SU-DHL-6 (cell line): ENCODE measurements at regions not wholly inside any gene's neighbourhood (a gene's known extent, or its start where the extent isn't known, plus 50 kb on each side); places are given as distances from the start of the nearest gene placed in this dataset.

Experiments
- H2AFZ ChIP-seq: fragments of 200-600 bp; sonication (generic); 2 replicates; pipeline ENCODE4 v1.6.1; 2014; ENCODE audit warnings: low read depth, mild to moderate bottlenecking, moderate library complexity, mixed read lengths, antibody characterized with exemption, low read length; ENCODE audit not compliant: severe bottlenecking
- H3F3A ChIP-seq: fragments of 200-600 bp; shearing (Covaris generic); 2 replicates; pipeline ENCODE4 v1.6.0; 2016; ENCODE audit warnings: antibody characterized with exemption, mild to moderate bottlenecking; ENCODE audit not compliant: insufficient read depth
- H3K27ac ChIP-seq: fragments of 200-600 bp; sonication (generic); 2 replicates; pipeline ENCODE4 v1.5.1; 2016; ENCODE audit warnings: low read depth, mild to moderate bottlenecking, low read length, moderate library complexity, mixed read lengths
- H3K27me3 ChIP-seq: fragments of 200-600 bp; sonication (generic), shearing (Covaris generic); 2 replicates; pipeline ENCODE4 v1.6.0; 2014; ENCODE audit warnings: mild to moderate bottlenecking, low read length
- H3K36me3 ChIP-seq: fragments of 200-600 bp; sonication (generic); 2 replicates; pipeline ENCODE4 v1.6.1; 2014; ENCODE audit warnings: mild to moderate bottlenecking, low read length, mixed read lengths
- H3K4me2 ChIP-seq: fragments of 300-600, 200-600 bp; shearing (Covaris generic), sonication (generic); 2 replicates; pipeline ENCODE4 v1.6.0; 2014; ENCODE audit warnings: low read length, low read depth, mild to moderate bottlenecking; ENCODE audit not compliant: poor library complexity, severe bottlenecking
- H3K4me3 ChIP-seq: fragments of 200-600 bp; sonication (generic); 2 replicates; pipeline ENCODE4 v1.5.1; 2014; ENCODE audit warnings: antibody characterized with exemption, low read length, mild to moderate bottlenecking, mixed read lengths; ENCODE audit not compliant: insufficient read depth, poor library complexity, severe bottlenecking
- H3K79me2 ChIP-seq: fragments of 200-600 bp; sonication (generic); 2 replicates; pipeline ENCODE4 v1.6.1; 2014; ENCODE audit warnings: mild to moderate bottlenecking, low read length, moderate library complexity; ENCODE audit not compliant: insufficient read depth
- H3K9ac ChIP-seq: fragments of 200-600 bp; sonication (generic); 2 replicates; pipeline ENCODE4 v1.7.0; 2014; ENCODE audit warnings: mild to moderate bottlenecking, low read length
- H3K9me2 ChIP-seq: fragments of 200-600 bp; sonication (generic); replicated peaks from 2 replicates; pipeline ENCODE4 v1.6.1; 2014; ENCODE audit warnings: low read length; ENCODE audit not compliant: insufficient read depth
- H3K9me3 ChIP-seq: fragments of 200-600 bp; sonication (generic); 2 replicates; pipeline ENCODE4 v1.6.1; 2014; ENCODE audit warnings: low read length, mixed read lengths; ENCODE audit not compliant: insufficient read depth
- H4K20me1 ChIP-seq: fragments of 200-600 bp; sonication (generic); 2 replicates; pipeline ENCODE4 v1.6.1; 2014; ENCODE audit warnings: low read depth, mild to moderate bottlenecking, antibody characterized with exemption, low read length, moderate library complexity, mixed read lengths
- EZH2phosphoT487 ChIP-seq: fragments of 200-600 bp; sonication (generic), shearing (Covaris generic); conservative IDR thresholded peaks from 2 replicates; pipeline ENCODE4 v1.6.1; 2018; ENCODE audit warnings: mild to moderate bottlenecking, antibody characterized with exemption, low read length, moderate library complexity, mixed read lengths
- TF ChIP-seq, protein P1 (sequence below): fragments of 200-600 bp; sonication (generic); IDR thresholded peaks from one replicate; pipeline ENCODE4 v1.5.1; 2017; ENCODE audit warnings: antibody characterized with exemption, mild to moderate bottlenecking, low read length, moderate library complexity; ENCODE audit not compliant: insufficient read depth, poor library complexity, severe bottlenecking

DNA sequence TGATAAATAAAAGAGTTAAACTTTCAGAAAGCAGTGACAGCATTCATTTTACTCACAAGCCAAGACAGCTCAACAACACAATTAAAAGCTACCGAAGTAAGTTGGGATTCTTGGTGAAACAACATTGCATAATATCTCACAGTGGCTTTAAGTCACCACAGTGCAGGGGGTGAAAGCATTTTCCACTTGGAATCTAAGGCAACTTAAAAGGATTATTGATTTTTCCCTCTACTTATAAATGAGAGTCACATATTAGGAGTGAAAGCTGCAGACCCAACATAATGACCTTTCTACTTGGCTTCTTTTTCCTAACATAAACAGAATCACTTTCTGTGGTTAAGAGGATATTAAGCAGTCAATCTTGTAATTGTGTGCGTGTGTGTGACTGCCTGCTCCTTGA lies 536.6 kb upstream of the CXADR start:
- Histone ChIP-seq H3K27me3 (no peaks in the 10 kb centered on the region), H3K4me3 (no peak overlapping the region), H4K20me1 (no peaks in the 10 kb centered on the region), H3K36me3 (no peaks in the 10 kb centered on the region), H2AFZ (no peak overlapping the region), H3K9me3 (no peaks in the 10 kb centered on the region), H3K4me2 (no peak overlapping the region), H3K79me2 (no peaks in the 10 kb centered on the region), H3K9ac (no peak overlapping the region), H3K9me2 (no peaks in the 10 kb centered on the region), H3F3A (no peaks in the 10 kb centered on the region), H3K27ac (no peak overlapping the region)
- TF ChIP-seq EZH2phosphoT487 = no peak
- TF ChIP-seq, protein P1, sequence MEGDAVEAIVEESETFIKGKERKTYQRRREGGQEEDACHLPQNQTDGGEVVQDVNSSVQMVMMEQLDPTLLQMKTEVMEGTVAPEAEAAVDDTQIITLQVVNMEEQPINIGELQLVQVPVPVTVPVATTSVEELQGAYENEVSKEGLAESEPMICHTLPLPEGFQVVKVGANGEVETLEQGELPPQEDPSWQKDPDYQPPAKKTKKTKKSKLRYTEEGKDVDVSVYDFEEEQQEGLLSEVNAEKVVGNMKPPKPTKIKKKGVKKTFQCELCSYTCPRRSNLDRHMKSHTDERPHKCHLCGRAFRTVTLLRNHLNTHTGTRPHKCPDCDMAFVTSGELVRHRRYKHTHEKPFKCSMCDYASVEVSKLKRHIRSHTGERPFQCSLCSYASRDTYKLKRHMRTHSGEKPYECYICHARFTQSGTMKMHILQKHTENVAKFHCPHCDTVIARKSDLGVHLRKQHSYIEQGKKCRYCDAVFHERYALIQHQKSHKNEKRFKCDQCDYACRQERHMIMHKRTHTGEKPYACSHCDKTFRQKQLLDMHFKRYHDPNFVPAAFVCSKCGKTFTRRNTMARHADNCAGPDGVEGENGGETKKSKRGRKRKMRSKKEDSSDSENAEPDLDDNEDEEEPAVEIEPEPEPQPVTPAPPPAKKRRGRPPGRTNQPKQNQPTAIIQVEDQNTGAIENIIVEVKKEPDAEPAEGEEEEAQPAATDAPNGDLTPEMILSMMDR = no peak

DNA sequence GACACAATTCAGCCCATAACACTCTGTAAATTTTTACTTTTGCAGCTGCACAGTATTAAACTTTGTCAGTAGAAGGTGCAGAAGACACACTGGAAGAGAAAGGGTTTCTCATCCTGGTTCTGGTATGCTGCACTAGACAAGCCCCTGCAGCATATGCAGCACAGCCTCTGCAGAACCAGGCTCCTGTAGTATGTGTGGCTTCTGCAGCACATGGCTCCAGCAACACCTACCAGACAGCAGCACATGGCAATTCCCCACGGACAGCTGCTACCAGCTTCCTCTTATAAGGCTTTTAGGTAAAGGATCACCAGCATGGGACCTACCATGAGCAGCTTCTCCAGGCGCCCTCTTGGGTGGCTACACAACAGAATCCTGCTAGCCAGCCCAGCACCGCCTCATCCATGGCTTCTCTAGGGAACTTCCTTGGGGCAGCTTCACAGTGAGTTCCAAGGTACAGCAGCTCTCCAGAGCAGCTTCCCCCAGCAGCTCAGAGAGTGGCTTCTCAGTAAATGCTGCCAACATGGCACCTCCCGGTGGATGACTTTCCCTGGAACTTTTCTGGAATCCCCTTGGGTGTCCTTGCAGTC lies 534.4 kb upstream of the CXADR start:
- Histone ChIP-seq H3K27me3 (no peaks in the 10 kb centered on the region), H3K27ac (no peak overlapping the region), H3K36me3 (no peaks in the 10 kb centered on the region), H3K9me3 (no peaks in the 10 kb centered on the region), H3K9me2 (no peaks in the 10 kb centered on the region), H2AFZ (no peak overlapping the region), H3K4me3 (no peak overlapping the region), H3K9ac (no peak overlapping the region), H3K4me2 (no peak overlapping the region), H3K79me2 (no peaks in the 10 kb centered on the region), H3F3A (no peaks in the 10 kb centered on the region), H4K20me1 (no peaks in the 10 kb centered on the region)
- no peak for TF ChIP-seq EZH2phosphoT487
- TF ChIP-seq, protein P1 = no peak

DNA sequence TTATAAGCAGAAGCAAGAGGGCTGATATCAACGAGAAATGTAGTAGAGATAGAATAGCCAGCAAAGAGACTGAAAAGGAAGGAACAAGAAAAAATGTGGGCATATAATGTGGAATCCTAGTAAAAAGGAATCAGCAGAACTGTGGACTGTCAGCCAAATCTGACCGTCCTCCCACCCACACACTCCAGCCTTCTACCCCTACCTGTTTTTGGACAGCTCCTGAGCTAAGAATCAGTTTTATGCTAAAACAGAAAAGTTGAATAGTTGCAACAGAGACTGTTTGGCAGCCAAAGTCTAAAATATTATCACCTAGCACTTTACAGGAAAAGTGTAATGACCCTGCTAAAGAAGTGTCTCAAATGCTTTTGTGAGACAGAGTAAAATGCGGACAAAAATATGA lies 533.3 kb upstream of the CXADR start:
- TF ChIP-seq, protein P1 = no peak
- TF ChIP-seq EZH2phosphoT487 = no peak

DNA sequence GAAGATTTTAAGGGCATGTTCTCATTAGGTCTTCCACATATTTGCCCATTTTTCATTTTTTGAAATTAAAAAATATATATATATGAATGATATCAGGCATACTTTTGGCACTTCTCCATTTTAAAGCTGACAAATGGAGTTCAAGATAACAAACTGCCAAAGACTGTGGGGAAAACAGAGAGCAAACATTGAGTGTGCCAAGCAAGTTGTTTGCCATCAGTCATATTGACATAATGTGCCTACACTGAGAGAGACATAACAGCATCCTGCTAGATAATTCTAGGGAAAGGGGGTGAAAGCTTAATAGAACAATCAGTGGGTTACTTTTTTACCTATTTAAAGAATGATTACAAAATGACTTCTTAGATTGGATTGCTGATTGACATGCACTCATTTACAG lies 529.4 kb upstream of the CXADR start:
- Histone ChIP-seq H3K9me2 (no peaks in the 10 kb centered on the region), H3K36me3 (no peaks in the 10 kb centered on the region), H3K27me3 (no peaks in the 10 kb centered on the region)

More for the DNA sequence above, 533.3 kb upstream of the CXADR start:
- H3K4me3 ChIP-seq = no peak overlapping the region
- no peaks in the 10 kb centered on the region for H3K9me2 ChIP-seq
- no peak overlapping the region for H2AFZ ChIP-seq
- no peaks in the 10 kb centered on the region for H3K36me3 ChIP-seq
- H3K27ac ChIP-seq = no peak overlapping the region
- H3F3A ChIP-seq = no peaks in the 10 kb centered on the region
- H3K9me3 ChIP-seq = no peaks in the 10 kb centered on the region
- H4K20me1 ChIP-seq = no peaks in the 10 kb centered on the region
- no peak overlapping the region for H3K9ac ChIP-seq
- H3K4me2 ChIP-seq = no peak overlapping the region
- no peaks in the 10 kb centered on the region for H3K27me3 ChIP-seq
- no peaks in the 10 kb centered on the region for H3K79me2 ChIP-seq

More for the DNA sequence above, 529.4 kb upstream of the CXADR start:
- Histone ChIP-seq H3K9me3 (no peaks in the 10 kb centered on the region), H3K27ac (no peak overlapping the region), H3F3A (no peaks in the 10 kb centered on the region), H3K9ac (no peak overlapping the region), H4K20me1 (no peaks in the 10 kb centered on the region), H2AFZ (no peak overlapping the region), H3K4me3 (no peak overlapping the region), H3K79me2 (no peaks in the 10 kb centered on the region), H3K4me2 (no peak overlapping the region)
- TF ChIP-seq EZH2phosphoT487 = no peak
- TF ChIP-seq, protein P1 = no peak
